ENCODE measurements at regions not wholly inside any gene's neighbourhood (a gene's known extent, or its start where the extent isn't known, plus 50 kb on each side); places are given as distances from the start of the nearest gene placed in this dataset.

DNA sequence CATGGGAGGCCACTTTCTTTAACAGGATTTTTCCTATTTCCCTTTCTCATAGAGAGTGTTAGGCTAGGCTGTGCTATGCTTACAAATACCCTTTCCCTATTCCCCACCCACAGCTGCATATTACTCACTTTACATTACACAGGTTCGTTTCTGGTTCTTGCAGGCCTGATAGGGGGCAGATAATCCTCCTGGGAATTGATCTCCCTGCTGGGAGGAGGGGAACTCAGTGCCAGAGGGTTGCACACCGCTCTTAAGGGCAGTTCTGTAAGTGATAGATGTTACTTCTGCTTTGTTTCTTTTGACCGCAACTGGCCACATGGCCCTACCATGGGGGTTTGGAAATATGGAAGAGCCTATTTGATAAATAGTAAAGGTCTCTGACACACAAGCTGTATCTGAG lies 54.0 kb upstream of the NTRK2 start:
- Histone ChIP-seq H3K9me3 (peaks cover 0 to 8% (median 1%) of the 10 kb centered on the region in 8 donors), H3K4me1 (no peaks in the 10 kb centered on the region), H3K27ac (no peak overlapping the region), H3K27me3 (replicated peaks in 1 of 7) (no peaks in the 10 kb centered on the region), H3K4me3 (no peak overlapping the region), H3K36me3 (no peaks in the 10 kb centered on the region)
- intact Hi-C loops (cut with DNase I; ENCODE audit: low total_unique reads), result no loop called here
- no peak for DNase-seq
- no peak for TF ChIP-seq POLR2AphosphoS5 (IDR thresholded peaks at IDR 0.05)
- no peak for TF ChIP-seq POLR2A (IDR thresholded peaks at IDR 0.05)
- TF ChIP-seq, protein P1, sequence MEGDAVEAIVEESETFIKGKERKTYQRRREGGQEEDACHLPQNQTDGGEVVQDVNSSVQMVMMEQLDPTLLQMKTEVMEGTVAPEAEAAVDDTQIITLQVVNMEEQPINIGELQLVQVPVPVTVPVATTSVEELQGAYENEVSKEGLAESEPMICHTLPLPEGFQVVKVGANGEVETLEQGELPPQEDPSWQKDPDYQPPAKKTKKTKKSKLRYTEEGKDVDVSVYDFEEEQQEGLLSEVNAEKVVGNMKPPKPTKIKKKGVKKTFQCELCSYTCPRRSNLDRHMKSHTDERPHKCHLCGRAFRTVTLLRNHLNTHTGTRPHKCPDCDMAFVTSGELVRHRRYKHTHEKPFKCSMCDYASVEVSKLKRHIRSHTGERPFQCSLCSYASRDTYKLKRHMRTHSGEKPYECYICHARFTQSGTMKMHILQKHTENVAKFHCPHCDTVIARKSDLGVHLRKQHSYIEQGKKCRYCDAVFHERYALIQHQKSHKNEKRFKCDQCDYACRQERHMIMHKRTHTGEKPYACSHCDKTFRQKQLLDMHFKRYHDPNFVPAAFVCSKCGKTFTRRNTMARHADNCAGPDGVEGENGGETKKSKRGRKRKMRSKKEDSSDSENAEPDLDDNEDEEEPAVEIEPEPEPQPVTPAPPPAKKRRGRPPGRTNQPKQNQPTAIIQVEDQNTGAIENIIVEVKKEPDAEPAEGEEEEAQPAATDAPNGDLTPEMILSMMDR (IDR thresholded peaks at IDR 0.05 in 8 of 11, conservative IDR thresholded peaks at IDR 0.05 in 3 of 11), result no peak
- WGBS, 5 donors, result 53 to 68% (median 61%) methylated on average over 3 of the region's 3 CpGs

DNA sequence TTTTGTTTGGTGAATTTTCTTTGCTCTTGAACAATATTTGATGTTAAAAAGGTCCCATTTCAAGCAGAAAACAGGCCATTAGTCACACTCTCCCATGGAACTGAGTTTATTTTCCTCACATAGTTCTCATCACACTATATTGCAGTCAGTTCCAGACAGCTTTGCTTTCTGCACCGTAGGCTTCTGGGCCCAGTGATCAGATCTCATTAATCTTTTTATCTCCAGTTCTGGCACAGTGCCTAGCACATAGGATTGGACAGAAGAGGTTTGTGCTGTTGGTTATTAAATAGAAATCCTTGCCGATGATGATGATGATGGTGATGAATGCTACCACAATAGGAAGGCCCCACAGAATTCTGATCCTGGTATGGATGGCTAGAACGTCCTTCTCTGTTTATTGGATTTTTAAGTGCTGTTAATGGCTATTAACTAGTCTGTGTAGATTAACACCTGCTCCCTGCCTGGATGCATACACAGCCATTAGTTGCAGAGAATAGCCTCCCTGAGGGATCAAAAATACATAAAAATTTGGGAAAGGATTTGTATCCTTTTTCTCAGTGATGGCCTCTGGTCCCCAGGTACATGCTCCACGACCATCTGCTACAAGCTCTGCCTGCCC lies 52.0 kb upstream of the NTRK2 start:
- H3K4me3 ChIP-seq, result no peak overlapping the region
- TF ChIP-seq, protein P1 (IDR thresholded peaks at IDR 0.05 in 8 of 11, conservative IDR thresholded peaks at IDR 0.05 in 3 of 11), result no peak
- TF ChIP-seq POLR2AphosphoS5 (IDR thresholded peaks at IDR 0.05) (no peak), POLR2A (IDR thresholded peaks at IDR 0.05) (no peak)
- H3K9me3 ChIP-seq, result no peaks in the 10 kb centered on the region
- no peaks in the 10 kb centered on the region for H3K4me1 ChIP-seq
- DNase-seq, result no peak
- H3K27me3 ChIP-seq (replicated peaks in 1 of 7), result no peaks in the 10 kb centered on the region
- H3K36me3 ChIP-seq, result no peaks in the 10 kb centered on the region
- intact Hi-C loops (cut with DNase I; ENCODE audit: low total_unique reads), result no loop called here
- H3K27ac ChIP-seq, result no peak overlapping the region
- WGBS, 5 donors, result 68 to 81% (median 76%) methylated on average over 4 of the region's 4 CpGs
